GM12891 (cell line): ENCODE measurements at regions not wholly inside any gene's neighbourhood (a gene's known extent, or its start where the extent isn't known, plus 50 kb on each side); places are given as distances from the start of the nearest gene placed in this dataset.

ENCODE experiments used
- PAX5 ChIP-seq: IDR thresholded peaks from 2 replicates; pipeline ENCODE4 v1.6.1; 2011; ENCODE audit warnings: low read length, moderate library complexity, mild to moderate bottlenecking; ENCODE audit not compliant: insufficient read depth, severe bottlenecking
- POLR2A ChIP-seq: IDR thresholded peaks from 2 replicates; pipeline ENCODE4 v1.6.1; 2011; ENCODE audit warnings: low read depth, low read length, control low read depth
- POLR2AphosphoS5 ChIP-seq: IDR thresholded peaks from 2 replicates; pipeline ENCODE4 v1.6.1; 2011; ENCODE audit warnings: low read depth, low read length, control low read depth
- POU2F2 ChIP-seq: IDR thresholded peaks from 2 replicates; pipeline ENCODE4 v1.6.1; 2011; ENCODE audit warnings: low read depth, mild to moderate bottlenecking, control low read depth, low read length, moderate library complexity
- SPI1 ChIP-seq: IDR thresholded peaks from 2 replicates; pipeline ENCODE4 v1.6.1; 2011; ENCODE audit warnings: low read depth, low read length, control low read depth
- TAF1 ChIP-seq: IDR thresholded peaks from 2 replicates; pipeline ENCODE4 v1.6.1; 2011; ENCODE audit warnings: low read depth, low read length, control low read depth

DNA sequence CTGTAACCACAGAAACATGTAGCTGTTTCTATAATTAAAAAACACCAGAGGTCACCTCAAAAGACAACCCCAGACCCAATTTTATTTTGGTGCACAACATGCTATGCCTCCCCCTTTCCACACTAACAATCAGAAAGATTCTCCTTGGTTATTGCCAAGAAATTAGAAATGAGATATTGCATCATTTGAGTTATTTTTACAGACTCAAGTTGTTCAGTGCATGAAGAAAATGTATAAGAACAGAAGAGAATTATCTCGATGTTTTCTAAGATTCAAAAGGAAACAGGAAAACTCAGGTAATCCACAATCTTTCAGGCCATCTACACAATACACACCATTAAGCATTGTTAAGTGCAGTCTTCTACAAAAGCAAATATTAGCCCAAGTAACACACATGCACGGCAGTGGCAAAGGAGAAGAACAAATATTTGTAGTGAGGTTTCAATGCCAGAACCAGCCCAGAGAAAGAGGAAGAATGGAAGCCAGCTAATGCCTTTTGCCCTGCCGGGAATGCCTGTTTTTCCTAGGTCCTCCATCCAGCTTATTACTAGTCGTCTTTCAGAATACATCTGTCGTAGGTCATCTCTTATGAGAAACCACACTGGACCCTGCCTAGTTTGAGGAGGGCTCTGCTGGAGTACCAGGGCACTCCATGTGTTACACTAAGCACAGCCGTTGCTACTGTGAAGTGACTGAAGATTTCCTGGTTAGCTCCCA is 67.6 kb upstream of the C1GALT1 start:
- no peak for TF ChIP-seq TAF1
- TF ChIP-seq POLR2AphosphoS5: no peak
- TF ChIP-seq POLR2A: no peak
- no peak for TF ChIP-seq POU2F2
- no peak for TF ChIP-seq SPI1
- no peak for TF ChIP-seq PAX5
